Posterior cingulate gyrus (tissue), 11 donors: ENCODE measurements at regions not wholly inside any gene's neighbourhood (a gene's known extent, or its start where the extent isn't known, plus 50 kb on each side); places are given as distances from the start of the nearest gene placed in this dataset.
"Not testable (repeated sequence)": the region's sequence is repeated elsewhere in the genome, so short reads cannot be mapped to it uniquely, and the experiment has no call there.

Source experiments
- DNase-seq, 10 donors: peaks; one replicate each; pipeline versions ENCODE4 v3.0.0 to v3.0.0-alpha.2; 2020 to 2021; ENCODE audit warnings: mixed read lengths in 3 of 10
- intact Hi-C: fragments of 100-400 bp; cut with DNase I; formaldehyde crosslinking; loops from one replicate; pipeline ENCODE4 v1.15.1; 2023

DNA sequence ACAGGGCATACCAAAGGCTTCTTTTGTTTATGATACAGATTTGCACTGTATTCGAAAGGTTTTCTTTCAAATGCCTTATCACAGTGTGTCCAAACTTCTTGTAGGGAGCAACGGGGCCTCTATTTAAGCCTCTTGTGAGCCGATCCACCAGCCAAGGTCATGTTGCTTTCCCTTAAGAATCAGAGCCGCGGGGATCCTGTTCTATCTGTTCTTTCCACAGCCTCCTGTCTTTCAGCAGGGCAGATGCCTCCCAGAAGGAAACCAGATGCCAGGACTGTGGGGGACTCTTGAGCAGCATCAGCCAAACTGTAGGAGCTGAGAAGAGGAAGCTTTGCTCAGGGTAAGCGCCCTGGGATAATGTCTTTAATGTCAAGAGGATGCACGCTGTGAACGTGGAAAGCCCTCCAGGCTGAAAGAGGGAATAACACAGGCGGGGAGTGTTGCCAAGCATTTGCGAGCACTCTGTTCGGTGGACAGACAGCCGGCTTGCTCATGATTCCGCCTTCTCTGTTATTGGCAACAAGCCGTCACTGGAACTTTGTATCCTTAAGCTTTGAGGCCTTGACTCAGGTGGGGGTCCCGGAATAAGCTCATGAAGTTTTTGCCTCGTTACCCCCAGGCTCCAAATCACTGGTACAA is 279.8 kb upstream of the FRG1 start:
- DNase-seq: no peak
- intact Hi-C loops: no loop called here

DNA sequence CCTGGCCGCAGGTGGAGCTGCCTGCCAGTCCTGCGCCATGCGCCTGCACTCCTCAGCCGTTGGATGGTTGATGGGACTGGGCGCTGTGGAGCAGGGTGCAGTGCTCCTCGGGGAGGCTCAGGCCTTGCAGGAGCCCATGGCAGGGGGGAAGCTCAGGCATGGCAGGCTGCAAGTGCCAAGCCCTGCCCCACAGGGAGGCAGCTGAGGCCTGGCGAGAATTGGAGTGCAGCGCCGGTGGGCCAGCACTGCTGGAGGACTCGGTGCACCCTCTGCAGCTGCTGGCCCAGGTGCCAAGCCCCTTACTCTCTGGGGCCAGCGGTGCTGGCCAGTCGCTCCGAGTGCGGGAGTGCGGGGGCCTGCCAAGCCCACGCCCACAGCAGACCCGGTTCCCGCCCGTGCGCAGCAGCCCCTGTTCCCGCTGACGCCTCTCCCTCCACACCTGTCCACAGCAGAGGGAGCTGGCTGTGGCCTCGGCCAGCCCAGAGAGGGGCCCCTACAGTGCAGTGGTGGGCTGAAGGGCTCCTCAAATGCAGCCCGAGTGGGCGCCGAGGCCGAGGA is 275.9 kb upstream of the FRG1 start:
- peak in 2 of 10 donors; percentile 45 to 69 for DNase-seq
- intact Hi-C loops: no loop called here

DNA sequence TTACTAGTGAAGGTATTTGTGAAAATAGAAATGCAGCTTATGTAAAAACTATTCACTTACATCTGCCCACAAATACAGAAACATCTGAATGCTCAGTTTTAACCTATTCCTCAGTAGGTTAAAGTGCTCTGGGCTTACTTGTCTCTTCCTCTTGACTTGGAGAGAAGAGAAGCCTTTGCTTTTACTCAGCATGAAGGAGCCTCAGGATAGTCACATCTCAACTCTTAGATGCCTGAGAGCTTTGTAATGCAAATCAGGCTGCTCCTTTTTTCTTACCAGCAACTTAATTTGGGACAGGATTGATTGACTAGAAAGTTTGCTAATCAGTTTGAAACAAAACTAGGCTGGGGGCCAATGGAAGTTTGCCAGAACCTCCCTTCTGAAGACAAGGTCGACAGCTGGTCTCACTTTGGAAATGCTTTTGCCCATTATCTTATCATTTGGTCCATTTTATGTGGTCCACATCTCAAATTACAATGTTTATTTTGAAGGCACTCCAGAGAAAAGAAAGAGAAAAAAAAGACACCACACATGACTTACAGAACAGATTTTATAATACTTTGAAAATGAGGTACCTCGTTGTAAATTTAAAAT is 274.9 kb upstream of the FRG1 start:
- intact Hi-C loops, DNase-seq: not testable (repeated sequence)

DNA sequence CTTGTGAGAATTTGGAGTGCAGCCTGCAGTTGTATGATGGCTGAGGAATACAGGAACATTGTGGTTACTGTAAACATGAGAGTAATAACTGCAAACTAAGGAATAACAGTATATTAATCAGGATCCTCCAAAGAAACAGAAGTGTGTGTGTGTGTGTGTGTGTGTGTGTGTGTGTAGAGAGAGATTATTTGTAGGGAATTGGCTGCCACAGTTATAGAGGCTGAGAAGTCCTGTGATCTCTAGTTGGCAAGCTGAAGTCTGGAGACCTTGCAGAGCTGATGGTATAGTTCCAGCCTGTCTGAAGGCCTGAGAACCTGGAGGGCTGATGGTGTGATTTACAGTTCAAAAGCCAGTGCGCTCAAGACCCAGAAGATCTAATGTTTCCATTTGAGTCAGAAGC is 273.3 kb upstream of the FRG1 start:
- DNase-seq, intact Hi-C loops: not testable (repeated sequence)

DNA sequence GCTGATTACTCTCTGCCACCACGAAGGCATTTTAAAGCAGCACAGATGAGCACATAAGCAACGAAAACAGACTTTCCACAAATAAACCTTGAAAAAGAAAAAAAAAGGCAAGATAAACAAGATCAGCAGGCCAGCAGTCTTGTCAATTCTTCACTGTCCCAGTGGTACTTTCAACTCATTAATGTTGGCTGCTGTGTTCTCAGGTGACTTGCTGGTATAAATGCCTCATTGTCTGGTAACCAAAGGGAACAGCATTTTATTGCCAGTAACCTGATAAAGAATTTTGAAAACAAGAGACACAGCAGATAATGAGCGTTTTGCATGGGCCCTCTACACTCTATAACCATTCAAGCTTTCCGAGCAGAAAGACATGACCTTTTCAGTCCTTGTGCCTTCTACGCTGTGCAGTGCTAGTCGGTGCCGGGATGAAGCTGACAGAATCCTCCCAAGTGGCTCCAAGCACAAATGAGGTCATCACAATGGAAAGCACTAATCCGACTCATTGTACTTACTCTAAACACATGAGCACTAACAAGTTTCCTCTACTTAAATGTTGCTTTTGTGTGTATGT is 242.9 kb upstream of the FRG1 start:
- DNase-seq, intact Hi-C loops: not testable (repeated sequence)

DNA sequence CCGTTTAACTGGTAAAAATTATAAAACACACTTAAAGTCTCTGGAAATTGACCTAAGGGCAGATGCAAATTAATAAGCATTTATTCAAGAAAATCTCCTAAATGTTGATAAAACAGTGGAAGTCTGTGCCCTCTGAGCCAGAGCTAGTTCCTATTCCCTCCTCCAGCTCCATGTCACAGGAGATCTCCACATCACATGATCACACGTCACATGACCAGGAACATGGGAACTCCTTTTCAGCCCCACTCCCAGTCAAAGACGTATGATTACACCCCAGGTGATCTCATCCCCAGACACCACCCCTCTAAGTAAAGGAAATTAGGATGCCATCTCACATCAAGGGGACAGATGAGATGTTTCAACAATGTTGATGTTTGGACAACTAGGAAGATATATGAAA is 237.7 kb upstream of the FRG1 start:
- DNase-seq, intact Hi-C loops: not testable (repeated sequence)

DNA sequence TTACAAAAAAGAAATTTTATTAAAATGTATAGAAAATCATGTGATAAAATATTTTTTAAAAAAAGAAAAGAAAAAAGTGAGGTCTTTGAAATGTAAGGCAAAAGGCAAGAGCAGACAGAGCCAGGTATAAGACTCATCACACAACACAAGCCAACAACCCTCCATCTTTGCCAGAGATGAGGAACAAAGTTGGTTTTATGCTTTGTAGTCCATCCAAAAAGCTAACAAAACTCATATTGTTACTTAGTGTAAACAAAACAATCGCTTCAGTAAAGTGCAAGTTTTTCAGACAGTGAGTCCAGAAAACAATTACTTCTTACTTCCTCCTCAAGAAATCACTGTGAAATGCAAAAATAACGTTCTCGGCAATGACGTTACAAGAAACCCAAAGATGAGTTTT is 233.9 kb upstream of the FRG1 start:
- intact Hi-C loops, DNase-seq: not testable (repeated sequence)

DNA sequence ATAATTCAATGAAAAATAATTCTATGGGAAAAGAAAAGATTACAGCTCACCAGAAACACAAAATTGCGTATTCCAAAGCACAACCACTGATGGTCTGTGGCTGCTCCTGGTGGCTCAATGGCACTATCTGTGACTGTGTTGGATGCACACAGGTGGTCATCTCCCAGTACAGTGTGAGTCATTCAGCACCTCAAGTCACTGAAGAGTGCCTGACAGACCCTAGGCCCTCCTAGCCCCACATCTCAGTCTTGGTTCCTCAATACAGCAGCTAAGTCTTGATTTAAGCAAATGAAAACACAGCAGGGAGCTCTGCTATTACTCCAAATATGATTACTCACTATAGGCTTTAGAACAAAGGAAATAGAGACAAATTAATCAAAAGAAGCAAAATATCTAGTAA is 233.4 kb upstream of the FRG1 start:
- DNase-seq, intact Hi-C loops: not testable (repeated sequence)

DNA sequence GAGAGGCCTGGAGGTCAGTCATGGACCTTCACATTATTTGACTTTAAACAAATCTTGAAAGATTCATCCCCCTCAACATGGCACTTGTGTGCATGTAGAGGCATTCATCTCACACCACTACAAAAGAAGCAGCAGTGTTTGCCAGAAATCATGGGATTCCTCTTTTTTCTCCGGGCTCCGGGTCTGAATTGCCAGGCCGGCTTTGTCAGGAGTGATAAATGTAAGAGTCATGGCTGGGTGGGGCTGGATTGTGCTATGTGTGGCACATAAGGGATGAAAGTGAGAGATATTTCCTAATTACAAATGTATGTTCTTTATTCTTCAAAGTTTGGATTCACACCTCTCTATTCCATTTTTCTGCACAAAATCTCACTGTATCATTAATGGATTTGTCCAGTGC is 228.7 kb upstream of the FRG1 start:
- DNase-seq, intact Hi-C loops: not testable (repeated sequence)

DNA sequence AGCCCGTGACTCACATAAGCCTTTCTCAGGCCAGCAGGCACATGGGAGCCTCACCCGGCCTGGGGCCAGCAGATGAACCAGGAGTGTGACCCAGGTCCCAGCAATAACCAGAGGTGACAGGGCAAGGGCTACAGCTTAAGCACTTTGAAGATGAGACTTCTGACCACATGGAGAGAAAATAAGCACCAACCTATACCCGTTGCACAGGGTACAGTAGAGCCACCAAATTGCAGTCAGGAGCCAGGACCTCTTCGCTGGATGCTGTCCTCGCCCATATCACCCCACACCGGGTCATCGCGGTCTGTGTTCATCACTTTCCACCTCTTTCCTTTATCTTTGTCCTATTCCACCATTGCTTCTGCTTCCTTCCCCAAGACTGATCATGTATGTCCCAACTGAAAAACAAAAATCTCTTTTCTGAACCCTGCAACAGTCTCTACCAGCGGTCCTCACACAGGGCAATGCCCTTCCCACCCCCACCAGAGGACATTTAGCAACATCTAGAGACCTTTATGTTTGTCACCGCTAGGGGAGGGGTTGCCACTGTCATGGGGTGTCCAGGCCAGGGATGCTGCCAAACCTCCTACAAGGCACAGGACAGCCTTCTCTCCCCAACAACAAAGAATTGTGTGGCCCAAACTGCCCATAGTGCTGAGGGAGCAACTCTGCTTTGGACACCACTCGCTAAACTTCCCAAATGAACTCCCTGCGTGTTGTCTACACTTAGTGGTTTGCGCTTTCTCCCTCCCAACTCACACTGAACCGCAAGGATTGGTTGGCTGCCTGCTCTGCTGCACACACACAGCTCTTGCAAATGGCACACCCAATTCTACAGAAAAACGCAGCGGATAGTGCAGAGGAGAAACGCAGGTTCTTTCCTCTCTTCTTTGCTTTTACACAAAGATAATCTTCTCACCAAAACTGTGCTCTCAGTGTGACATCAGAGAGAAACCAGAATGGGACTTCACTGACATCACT is 219.4 kb upstream of the FRG1 start:
- intact Hi-C loops, DNase-seq: not testable (repeated sequence)

DNA sequence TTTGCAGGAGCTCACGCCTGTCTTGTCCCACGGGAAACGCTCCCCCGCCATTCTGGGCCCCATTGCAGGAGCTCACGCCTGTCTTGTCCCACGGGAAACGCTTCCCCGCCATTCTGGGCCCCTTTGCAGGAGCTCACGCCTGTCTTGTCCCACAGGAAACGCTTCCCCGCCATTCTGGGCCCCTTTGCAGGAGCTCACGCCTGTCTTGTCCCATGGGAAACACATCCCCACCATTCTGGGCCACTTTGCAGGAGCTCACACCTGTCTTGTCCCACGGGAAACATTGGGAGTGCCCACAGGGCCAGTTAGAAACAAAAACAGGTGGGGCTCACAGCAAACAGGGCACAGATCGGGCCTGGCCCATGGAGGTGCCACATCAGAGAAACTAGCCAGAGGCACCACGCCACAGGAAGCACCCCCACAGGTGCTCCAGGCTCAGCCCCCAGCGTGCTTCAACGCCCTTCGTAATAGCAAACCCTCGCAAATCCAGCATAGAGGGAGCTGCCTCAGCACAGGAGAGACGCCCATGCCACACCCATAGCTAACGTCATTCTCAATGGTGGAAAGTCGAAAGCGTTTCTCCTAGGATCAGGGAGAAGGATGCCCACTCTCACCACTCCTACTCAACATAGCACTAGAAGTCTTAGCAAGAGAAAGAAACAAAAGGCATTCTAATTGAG is 218.2 kb upstream of the FRG1 start:
- peak in 6 of 10 donors; percentile 9 to 87 (median 41) for DNase-seq
- intact Hi-C loops: not testable (repeated sequence)

DNA sequence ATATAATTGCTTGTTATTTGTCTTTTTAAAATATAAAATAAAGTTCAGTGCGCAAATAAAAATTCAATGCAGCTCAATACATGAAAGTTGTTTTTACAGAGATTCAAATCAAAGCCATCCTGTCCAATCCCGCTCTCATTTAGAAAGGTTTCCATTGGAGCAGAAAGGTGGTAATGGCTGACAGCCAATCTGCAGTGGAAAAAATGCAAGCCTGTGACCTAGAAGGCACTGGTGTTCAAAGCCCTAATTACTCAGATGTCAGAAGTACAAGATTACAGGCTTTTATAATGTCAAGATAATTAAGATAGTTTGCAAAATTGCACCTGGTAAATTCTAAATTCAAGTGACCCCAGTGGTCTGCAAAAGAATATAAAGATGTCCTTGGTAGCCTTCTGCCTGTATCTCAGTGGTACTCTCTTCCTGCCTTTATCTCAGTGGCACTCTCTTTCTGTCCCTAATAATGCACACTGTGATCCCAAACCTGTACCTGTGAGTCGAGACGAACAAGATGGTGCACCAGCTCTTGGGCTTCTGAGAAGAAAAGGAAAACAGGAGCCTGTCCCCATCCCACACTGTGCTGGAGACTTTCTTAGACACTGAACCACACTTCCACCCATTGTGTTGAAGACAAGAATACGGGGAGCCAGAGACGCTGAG is 212.6 kb upstream of the FRG1 start:
- DNase-seq, intact Hi-C loops: not testable (repeated sequence)

DNA sequence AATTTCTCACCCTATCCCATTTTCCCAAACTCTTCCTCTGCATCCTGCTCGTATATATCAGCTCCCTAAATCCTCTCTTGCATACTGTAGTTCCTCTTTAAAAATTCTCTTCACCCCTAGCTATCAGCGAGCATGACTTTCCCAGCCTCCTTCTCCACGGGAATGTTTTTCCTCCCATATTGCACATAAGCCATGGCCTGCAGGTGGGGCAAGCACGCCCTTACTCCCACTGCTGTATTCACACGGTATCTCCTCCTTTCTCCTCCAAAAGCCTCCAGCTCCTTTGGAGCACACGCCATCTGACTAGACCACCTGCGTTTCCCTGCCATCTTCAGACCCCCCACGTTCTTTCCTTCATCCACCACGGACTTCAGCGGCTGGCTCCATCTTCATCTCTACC is 208.7 kb upstream of the FRG1 start:
- intact Hi-C loops, DNase-seq: not testable (repeated sequence)

DNA sequence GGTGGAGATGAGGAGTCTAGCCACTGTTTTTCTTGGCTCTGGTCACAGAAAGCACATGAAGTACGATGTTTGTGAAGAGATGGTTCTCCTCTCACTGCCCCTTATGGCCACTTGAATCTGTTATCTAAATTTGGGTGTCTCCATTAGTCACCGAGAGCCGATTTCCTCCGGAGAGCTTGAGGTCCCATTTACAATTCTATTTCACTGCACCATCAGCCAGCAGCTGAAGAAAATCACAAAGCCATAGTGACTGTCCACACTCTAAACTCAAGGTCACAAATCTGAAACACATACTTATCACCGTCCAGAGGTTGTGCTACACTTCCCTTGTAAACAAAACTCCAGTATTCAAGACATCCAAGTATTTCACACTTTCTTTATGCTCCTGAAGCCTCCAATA is 207.2 kb upstream of the FRG1 start:
- DNase-seq, intact Hi-C loops: not testable (repeated sequence)

DNA sequence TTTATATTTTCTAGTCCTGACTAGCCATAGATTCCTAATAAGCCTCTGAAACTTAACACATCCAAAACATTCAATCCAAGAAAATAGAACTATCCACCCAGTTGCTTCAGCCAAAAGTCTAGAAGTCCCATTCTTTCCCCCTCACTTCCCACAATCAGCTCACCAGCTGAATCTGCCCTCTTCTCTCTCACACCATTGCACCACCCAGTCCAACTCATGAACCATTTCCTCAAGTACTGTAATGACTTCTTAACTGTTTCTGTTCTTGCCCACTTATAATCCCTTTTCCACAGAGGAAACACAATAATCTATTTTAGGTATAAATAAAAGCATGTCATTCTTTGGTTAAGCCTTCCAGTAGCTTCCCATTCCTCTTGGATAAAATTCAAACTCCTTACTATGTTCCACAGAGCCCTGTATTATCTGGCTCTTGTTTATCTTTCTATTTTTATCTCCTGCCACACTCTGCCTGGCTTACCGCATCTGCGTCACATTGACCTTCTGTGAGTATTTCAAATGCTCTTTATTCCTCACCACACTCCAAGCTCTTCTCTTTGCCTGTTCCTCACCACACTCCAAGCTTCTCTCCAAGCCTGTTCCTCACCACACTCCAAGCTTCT is 205.9 kb upstream of the FRG1 start:
- DNase-seq, intact Hi-C loops: not testable (repeated sequence)

DNA sequence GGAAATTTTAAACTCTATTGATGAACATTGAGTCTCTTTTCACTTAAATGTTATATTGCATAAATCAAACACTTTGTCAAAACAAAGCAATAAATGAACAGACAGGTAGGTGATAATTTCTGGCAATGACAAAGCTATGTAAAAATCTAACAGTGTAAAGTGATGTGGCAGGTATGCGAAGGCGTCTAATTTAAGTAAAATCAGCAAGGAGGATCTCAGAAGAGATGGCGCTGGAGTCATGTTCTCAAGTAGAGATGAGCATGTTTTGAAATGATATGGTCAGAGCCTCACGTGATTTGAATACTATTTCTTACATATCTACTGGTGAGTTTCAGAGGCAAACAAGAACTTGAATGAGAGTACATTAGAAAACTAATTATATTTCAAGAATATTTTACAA is 204.0 kb upstream of the FRG1 start:
- DNase-seq, intact Hi-C loops: not testable (repeated sequence)

DNA sequence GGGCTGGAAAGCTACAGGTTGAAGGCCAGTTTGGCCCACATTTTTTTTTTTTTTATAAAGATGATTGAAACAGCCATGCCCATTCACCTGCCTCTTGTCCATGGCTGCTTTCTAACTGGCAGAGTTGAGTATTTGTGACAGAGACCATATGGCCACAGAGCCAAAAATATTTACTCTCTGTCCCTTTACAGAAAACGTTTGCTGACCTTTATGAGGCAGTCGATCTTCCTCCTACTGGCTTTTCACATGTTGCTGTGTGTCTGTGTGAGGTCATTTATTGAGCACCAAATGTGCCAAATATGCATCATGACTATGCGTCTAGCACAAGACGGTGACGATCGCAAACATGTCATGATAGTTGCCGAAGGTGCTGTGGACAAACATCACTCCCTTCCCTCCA is 200.6 kb upstream of the FRG1 start:
- intact Hi-C loops, DNase-seq: not testable (repeated sequence)

DNA sequence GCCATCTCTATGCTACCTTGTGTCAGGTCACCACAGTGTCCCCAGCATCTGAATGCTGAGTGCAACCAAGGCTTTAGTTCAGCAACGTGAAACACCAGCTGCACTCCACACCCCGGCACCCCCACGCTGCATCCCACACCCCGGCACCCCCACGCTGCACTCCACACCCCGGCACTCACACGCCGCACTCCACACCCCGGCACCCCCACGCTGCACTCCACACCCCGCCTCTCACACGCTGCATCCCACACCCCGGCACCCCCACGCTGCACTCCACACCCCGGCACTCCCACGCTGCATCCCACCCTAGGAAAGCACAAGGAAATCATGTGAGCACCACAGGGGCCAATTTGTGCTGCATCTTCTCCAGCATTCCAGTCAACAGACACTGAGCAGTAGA is 199.8 kb upstream of the FRG1 start:
- peak in 1 of 10 donors; percentile 52 for DNase-seq
- intact Hi-C loops: no loop called here

DNA sequence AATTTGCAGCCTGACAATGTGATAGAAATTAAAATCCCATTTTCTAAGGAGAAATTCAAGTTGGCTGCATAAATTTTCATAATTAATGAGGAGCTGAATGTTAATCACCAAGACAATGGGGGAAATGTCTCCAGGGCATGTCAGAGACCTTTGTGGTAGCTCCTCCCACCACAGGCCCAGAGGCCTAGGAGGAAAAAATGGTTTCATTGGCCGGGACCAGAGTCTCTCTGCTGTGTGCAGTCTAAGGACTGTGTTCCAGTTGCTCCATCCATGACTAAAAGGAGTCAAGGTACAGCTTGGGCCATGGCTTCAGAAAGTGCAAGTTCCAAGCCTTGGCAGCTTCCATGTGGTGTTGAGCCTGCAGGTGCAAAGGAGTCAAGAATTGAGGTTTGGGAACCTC is 187.6 kb upstream of the FRG1 start:
- DNase-seq, intact Hi-C loops: not testable (repeated sequence)
